ENCODE measurements at regions not wholly inside any gene's neighbourhood (a gene's known extent, or its start where the extent isn't known, plus 50 kb on each side); places are given as distances from the start of the nearest gene placed in this dataset.

DNA sequence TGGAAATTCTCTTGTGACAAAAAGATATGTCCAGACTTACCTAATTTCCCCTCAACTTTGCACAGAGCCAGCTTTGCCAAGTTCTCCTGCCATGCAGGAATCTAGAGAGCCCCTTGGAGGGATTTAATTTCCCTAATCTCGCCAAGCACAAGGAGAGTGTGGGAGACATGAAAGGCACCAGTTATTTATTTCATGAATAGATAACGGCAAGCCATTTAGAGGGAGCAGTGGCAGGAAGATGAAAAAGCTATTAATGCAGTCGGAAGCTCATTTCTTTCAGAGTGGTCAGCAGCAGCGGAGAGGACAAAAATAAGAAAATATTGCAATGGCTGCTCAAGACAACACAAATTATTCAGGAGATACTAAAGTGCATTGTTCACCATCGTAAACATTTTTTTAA is 150.9 kb upstream of the WSCD2 start:
- DNase-seq (ENCODE audit: low read depth in 3 of 3): no peak

DNA sequence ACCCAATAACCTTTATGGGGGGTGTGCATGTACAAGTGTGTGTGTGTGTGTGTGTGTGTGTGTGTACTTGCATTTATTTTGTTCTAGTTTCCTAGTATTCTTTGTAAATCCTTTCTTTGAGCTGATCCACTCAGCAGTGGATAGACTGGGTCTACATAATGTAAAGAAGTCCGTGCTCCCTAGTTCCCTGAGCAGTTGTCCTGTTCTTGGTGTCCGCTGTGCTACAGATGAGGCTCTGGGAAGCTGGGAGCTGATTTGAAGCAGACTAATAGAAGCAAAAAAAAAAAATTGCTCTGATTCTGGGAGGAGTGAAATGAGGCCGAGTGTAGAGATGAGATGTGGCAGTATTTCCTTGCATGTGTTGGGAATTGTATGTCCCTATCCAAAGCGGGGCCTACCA is 150.4 kb upstream of the WSCD2 start:
- DNase-seq (ENCODE audit: low read depth in 3 of 3): no peak

GRCh38 chr12:107983756-107984472 is 145.2 kb upstream of the WSCD2 start:
- DNase-seq (ENCODE audit: low read depth in 3 of 3): no peak

GRCh38 chr12:107984973-107985372 is 144.1 kb upstream of the WSCD2 start:
- DNase-seq (ENCODE audit: low read depth in 3 of 3): no peak

DNA sequence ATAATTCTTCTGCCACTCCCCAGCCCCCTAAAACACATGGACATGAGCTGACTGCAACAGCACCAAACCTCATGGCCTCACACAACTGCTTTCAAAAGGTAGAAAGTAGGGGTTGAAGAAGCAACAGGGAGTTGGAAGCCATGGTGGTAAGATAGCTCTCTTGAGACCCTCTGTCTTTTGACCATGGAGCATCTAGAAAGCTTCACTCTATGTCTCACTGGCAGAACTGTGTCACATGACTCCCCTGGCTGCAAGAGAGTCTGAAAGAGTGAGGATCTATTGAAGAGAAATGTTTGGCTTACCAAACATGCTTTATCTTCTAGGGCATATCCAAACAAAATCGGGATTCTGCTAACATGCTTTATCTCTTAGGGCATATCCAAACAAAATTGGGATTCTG is 142.9 kb upstream of the WSCD2 start:
- no peak for DNase-seq (ENCODE audit: low read depth in 3 of 3)

- DNase-seq (ENCODE audit: low read depth in 3 of 3): no peak
Measured at GRCh38 chr12:107990325-107990724, 138.8 kb upstream of the WSCD2 start.

DNA sequence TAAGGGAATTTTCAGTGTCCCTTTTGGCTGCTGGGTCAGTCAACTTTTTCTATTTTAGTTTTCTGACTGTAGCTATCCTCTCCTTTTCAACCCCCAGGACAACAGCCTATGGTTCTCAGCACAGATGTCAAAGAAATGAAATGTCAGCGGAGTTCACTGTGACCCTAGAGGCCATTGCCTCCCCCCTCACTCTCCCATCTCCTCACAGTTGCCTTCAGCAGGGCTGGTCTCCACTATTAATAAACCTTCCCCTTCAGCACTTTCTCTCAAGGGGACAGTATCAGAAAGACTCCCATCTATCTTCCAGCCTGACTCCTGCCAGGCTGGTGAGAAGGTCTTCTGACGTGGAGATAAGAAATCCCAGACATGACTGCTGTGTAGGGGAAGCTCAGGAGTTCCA is 137.1 kb upstream of the WSCD2 start:
- no peak for DNase-seq (ENCODE audit: low read depth in 3 of 3)

DNA sequence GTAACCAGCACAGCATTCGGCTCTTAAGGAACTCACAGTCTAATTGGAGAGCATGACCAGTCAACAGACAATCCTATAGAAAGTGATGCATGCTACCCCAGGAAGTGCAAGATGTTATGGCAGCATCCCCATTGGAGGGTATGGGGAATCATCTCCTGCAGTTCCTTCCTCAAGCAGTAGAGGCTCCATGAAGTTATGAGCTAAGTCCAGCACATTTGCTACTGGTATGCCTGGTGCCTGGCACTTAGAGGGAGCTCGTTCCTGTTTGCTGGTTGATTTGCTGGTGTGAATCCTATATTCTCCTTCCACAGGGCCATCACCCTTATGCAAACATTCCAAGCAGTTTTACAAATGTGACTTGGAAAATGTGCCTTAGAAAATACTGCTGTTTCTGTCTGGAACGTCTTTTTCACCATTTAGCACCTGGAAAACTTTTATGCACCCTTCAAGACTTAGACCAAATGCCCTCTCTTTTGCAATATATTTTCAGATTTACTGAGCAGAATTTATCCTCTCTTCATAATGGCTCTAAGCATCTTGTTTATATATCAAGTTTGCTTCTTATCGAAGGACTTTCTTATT is 136.1 kb upstream of the WSCD2 start:
- DNase-seq (ENCODE audit: low read depth in 3 of 3): no peak

DNA sequence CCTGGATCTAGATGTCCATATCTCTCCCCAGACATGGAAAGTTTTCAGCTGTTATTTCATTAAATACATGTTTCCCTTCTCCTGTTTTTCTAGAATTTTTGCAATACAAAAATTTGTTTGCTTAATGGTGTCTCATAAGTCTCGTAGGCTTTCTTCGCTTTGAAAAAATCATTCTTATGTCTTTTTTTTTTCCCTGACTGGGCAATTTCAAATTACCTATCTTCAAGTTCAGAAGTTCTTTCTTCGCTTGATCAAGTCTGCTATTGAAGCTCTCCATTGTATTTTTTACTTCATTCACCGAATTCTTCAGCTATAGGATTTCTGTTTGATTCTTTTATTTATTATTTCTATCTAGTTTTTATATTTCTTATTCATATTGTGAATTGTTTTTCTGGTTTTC is 130.2 kb upstream of the WSCD2 start:
- DNase-seq (ENCODE audit: low read depth in 3 of 3): no peak

GRCh38 chr12:108000111-108000510 is 129.0 kb upstream of the WSCD2 start:
- DNase-seq (ENCODE audit: low read depth in 3 of 3): no peak

DNA sequence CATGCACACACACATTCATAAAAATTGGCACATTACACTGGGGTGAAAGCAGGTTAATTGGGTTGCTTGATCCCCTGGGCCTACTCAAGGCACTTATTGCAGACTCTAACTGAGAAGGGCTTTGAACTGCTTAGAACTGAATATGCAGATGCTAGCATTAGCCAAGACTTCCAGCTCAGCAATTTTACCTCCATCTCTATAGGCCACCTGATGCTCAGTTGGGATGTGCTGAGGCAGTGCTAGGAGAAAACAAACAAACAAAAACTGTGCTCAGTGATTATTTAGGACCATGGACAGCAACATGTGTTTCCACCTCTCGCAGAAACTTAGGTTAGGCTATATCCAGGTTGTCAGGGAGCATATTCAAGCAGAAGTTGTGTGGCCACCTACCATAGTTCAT is 124.8 kb upstream of the WSCD2 start:
- no peak for DNase-seq (ENCODE audit: low read depth in 3 of 3)

DNA sequence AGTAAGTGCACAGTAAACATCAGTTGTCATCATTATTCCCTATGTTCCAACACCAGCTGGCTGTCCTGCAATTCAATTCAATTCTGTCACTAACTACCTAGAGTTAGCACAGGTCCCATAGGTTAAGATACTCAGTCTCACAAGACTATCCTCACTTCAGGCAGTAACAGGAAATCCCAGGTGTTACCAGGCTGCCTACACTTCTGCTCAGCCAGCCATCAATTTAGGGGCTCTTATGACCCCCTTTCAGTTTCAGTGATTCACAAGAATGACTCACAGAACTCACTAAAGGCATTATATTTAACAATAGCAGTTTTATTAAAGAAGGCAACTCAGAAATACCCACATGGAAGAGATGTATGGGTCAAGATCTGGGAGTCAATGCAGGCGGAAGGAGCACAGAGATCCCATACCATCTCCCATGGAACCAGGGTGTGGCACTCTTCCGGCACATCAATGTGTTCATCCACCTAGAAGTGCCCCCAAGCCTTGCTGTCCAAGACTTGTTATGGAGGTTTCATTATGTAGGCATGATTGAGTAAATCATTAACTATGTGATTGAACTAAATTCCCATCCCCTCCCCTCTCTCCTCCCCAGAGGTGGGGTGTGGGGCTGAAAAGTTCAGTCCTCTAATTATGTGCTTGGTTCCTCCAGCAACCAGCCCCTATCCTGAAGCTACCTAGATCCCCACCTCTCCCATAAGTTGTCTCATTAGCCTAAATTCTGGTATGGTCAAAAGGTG is 120.8 kb upstream of the WSCD2 start:
- DNase-seq (ENCODE audit: low read depth in 3 of 3): no peak

DNA sequence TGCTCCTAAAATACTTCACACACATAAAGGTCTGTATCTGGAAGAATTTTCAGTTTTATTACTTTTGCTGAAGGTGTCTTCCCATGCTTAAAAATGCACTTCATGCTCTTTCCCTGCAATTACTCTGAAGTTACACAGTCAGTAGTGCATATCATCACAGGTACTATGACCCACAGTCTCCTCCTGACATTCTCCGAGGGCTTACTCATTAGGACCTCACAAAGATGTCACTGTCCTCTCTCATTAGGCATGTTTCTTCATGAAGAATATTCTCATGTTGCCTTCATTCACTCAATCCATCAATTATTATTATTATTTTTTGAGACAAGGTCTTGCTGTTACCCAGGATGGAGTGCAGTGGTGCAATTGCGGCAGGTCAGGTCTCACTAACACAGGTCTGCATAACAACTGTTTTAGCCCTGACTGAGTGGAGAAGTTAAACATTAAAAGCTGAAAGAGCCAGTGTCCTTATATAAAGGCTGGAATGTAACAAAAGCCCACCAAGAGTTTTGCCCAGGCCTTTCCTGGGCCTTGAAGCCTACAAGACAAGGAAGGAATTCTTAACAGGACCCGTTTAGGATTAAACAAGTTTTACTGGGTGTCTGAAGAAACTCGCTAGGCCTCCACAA is 119.5 kb upstream of the WSCD2 start:
- no peak for DNase-seq (ENCODE audit: low read depth in 3 of 3)

- DNase-seq (ENCODE audit: low read depth in 3 of 3): no peak
Measured at GRCh38 chr12:108016022-108016564, 113.0 kb upstream of the WSCD2 start.

DNA sequence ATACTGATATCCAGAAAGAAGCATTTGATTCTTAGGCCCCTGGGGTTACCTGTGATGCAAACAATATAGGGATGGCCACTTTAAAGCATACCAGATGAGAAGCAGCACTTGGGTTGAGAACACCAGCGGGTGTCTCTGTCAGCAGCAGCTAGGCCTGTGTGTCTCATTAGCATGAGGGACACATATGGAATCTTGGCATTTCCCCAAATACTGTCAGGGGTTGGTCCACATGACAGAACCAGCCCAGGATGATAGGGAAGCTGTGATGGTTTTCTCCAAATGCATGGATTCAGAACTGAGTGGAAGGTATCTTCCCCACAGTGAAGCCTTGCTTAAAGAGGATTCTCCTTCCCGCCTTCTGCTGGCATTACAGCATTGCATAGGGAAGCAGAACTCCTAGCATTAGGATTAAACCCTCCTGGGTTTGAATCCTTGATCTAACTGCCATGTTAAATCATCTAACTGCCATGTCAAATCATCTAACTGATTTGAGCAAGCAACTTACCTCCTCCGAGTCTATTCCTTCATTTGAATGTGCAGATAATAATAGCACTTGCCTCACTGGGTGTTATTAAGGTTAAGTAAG is 111.5 kb upstream of the WSCD2 start:
- no peak for DNase-seq (ENCODE audit: low read depth in 3 of 3)

DNA sequence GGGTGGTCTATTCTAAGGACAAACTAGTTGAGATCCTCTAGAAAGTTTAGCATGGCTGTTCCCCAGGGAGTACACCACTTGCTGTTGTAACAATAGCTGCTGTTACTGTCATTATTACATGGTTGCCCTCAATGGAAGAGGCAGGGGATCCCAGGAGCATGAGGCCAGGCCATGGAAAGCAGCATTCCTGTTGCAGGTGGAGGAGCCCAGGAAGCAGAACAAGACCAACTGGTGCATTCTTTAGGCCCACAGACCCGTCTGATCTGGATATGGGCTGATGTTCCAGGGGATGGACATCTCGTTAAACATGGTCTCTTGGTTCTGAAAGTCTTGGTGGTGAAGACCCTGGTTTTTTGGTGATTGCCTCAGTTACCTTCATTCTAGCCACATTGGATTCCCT is 109.2 kb upstream of the WSCD2 start:
- DNase-seq (ENCODE audit: low read depth in 3 of 3): no peak

- DNase-seq (ENCODE audit: low read depth in 3 of 3): no peak
Measured at GRCh38 chr12:108021141-108021540, 107.9 kb upstream of the WSCD2 start.

DNA sequence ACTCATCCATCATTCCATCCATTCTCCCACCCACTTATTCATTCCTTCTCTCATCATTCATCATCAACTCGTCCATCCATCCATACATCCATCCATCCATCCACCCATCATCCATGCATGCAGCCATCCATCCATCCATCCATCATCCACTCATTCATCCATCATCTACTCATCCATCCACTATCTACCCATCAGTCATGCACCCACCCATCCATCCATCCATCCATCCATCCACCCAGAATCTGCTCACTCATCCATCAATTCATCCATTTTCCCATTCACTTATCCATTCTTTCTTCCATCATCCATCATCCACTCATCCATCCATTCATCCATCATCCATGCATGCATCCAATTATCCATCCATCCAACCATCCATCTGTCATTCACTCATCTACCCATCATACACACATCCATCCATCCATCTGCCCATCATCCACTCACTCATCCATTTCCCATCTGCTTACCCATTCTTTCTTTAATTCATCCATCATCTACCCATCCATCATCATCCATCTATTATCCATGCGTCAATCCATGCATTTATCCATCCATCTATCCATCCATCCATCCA is 107.1 kb upstream of the WSCD2 start:
- no peak for DNase-seq (ENCODE audit: low read depth in 3 of 3)

DNA sequence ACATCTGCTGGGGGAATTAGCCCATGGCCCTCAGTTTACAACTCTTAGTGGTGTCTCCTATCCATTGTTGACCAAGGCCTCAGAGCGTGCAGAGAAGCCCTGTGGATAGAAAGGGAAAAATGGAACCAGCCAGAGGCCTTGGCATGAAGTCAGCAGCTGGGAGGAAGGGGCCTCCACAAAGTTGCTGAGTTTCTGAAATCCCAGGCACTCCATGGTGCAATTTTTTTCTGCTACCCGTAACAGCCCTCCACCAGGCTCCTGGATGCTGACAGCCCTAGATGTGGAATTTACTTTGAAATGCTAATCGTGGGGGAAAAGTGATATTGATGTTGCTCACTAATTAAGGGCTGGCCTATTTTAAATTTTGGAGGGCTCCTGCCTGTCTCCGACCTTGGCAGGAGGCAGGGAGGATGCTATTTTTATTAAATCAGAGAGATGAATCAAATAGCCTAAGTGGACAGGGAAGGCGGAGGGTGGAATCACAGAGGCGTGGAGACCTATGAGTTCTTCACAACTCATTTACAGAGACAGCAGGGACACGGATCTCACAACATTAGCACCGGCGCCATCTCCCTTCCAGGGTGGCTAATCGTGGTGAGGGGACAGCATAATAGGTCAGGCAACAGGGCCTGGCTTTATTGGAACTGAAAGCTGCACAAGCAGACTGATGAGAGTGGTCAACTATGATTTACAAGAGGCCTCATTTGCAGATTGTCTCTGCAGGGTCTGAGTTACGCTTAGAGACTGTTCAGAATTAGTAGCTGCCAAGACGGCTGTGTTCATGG is 99.8 kb upstream of the WSCD2 start:
- DNase-seq (ENCODE audit: low read depth in 3 of 3): no peak

DNA sequence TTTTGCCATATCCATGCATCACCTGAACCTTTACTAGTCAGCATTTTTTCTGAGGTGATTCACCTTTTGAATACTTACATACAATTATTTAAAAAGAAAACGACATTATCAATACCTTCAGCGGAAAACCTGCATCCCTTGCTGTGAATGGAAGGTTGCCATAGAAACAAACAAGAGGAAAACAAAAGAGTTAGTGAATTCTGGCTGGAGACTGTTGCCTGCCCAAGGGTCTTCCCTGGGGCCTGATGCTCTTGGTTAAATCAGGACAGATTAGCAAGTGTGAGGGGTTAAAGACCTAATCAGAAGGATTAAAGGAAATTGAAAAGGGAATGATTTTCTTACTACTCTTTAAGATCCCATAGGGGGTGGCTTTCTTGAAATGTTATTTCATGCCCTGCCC is 96.0 kb upstream of the WSCD2 start:
- DNase-seq (ENCODE audit: low read depth in 3 of 3): no peak

- no peak for DNase-seq (ENCODE audit: low read depth in 3 of 3)
Measured at GRCh38 chr12:108035372-108035771, 93.7 kb upstream of the WSCD2 start.

Data from stimulated activated CD4-positive, alpha-beta T cell treated with anti-CD3 and anti-CD28 coated beads, TNF-alpha, amount 100 ng/mL, for 4 hours (primary cell).